Ovary (tissue), 7 donors: ENCODE measurements at regions not wholly inside any gene's neighbourhood (a gene's known extent, or its start where the extent isn't known, plus 50 kb on each side); places are given as distances from the start of the nearest gene placed in this dataset.

Experiments used
- DNase-seq, 5 donors: peaks; one replicate each; pipeline ENCODE4 v3.0.0-alpha.2; 2019 to 2020
- H3K27ac ChIP-seq, 2 donors: fragments of 200-600 bp; one replicate each; pipeline versions ENCODE4 v1.5.1 to v1.8.0; 2019 to 2022
- H3K27me3 ChIP-seq: fragments of 200-600 bp; one replicate; pipeline ENCODE4 v1.8.0; 2022
- H3K36me3 ChIP-seq: fragments of 200-600 bp; sonication (generic); one replicate; pipeline ENCODE4 v1.5.1; 2019
- H3K4me1 ChIP-seq: one replicate; pipeline ENCODE4 v1.8.1; 2013; ENCODE audit warnings: mild to moderate bottlenecking, moderate library complexity; ENCODE audit not compliant: insufficient read depth
- H3K4me3 ChIP-seq: fragments of 200-600 bp; sonication (generic); one replicate; pipeline ENCODE4 v1.5.1; 2017
- H3K9me3 ChIP-seq, 2 donors: fragments of 200-600 bp in 1 of 2; sonication (generic) in 1 of 2; one replicate each; pipeline versions ENCODE4 v1.5.1 to v1.8.1; 2013 to 2019; ENCODE audit warnings: mild to moderate bottlenecking in 1 of 2, moderate library complexity in 1 of 2
- CTCF ChIP-seq, 3 donors: fragments of 450-650 bp in 2 of 3; fragments of 200-600 bp in 1 of 3; IDR thresholded peaks; one replicate each; pipeline versions ENCODE4 v1.5.1 to v1.8.0; 2016 to 2022; ENCODE audit warnings: antibody characterized with exemption in 3 of 3, mild to moderate bottlenecking in 1 of 3
- EP300 ChIP-seq: sonication (generic); formaldehyde crosslinking; IDR thresholded peaks from one replicate; pipeline ENCODE4 v1.6.1; 2017; ENCODE audit warnings: antibody characterized with exemption
- POLR2A ChIP-seq: fragments of 450-650 bp; IDR thresholded peaks from one replicate; pipeline ENCODE4 v1.6.1; 2017; ENCODE audit warnings: antibody characterized with exemption, mild to moderate bottlenecking, moderate library complexity
- WGBS, 3 donors: extraction: QIAGEN DNeasy Blood & Tissue Kit in 1 of 3; methylation state at CpG; one replicate each; pipeline versions ENCODE4 v1.1.5 to v1.1.7; 2013 to 2017; 5-methylcytosine and 5-hydroxymethylcytosine counted together
- intact Hi-C, 4 donors: fragments of 100-400 bp; cut with DNase I; formaldehyde crosslinking; loops; one replicate each; pipeline versions ENCODE4 v1.11.0 to v1.15.1; 2022 to 2023
- donor health status: DM: no; HTN: no; CAD: no; lungs with moderate emphysema.
- donor health status: DM: no; HTN: no; CAD: no.
- donor health status: Bipolar disorder and iron deficiency.
- donor health status: DM: no; HTN: no; CAD: no.
- donor health status: DM: yes; HTN: yes; CAD: no.

GRCh38 chr4:180054291-180054690 lies 2188.9 kb upstream of the TENM3 start:
- Histone ChIP-seq H3K4me3 (no peak overlapping the region), H3K9me3 (no peaks in the 10 kb centered on the region), H3K27ac (no peak overlapping the region), H3K4me1 (peaks cover 8% of the 10 kb centered on the region), H3K27me3 (no peaks in the 10 kb centered on the region), H3K36me3 (no peaks in the 10 kb centered on the region)
- DNase-seq, result no peak
- intact Hi-C loops, result no loop called here
- 88 to 93% (median 92%) methylated on average over 4 of the region's 4 CpGs for WGBS, 3 donors
- TF ChIP-seq CTCF (IDR thresholded peaks at IDR 0.05), result no peak
- TF ChIP-seq EP300, result no peak
- TF ChIP-seq POLR2A, result no peak

GRCh38 chr4:180057299-180057721 lies 2185.9 kb upstream of the TENM3 start:
- H3K4me3 ChIP-seq, result no peak overlapping the region
- WGBS, 3 donors, result 13 to 19% (median 13%) methylated on average over 8 of the region's 8 CpGs
- TF ChIP-seq EP300, result no peak
- TF ChIP-seq CTCF (IDR thresholded peaks at IDR 0.05), result no peak
- no peak for TF ChIP-seq POLR2A
- peaks cover 11% of the 10 kb centered on the region for H3K4me1 ChIP-seq
- H3K27ac ChIP-seq, result no peak overlapping the region
- intact Hi-C loops, result no loop called here
- H3K27me3 ChIP-seq, result no peaks in the 10 kb centered on the region
- no peaks in the 10 kb centered on the region for H3K36me3 ChIP-seq
- DNase-seq, result no peak
- no peaks in the 10 kb centered on the region for H3K9me3 ChIP-seq

GRCh38 chr4:180057891-180058671 lies 2185.1 kb upstream of the TENM3 start:
- Histone ChIP-seq H3K27me3 (no peaks in the 10 kb centered on the region), H3K36me3 (no peaks in the 10 kb centered on the region), H3K4me1 (peaks cover 11% of the 10 kb centered on the region), H3K4me3 (peak overlapping the region; percentile 27), H3K27ac (no peak overlapping the region), H3K9me3 (no peaks in the 10 kb centered on the region)
- peak in 2 of 5 donors; percentile 14 to 29 for DNase-seq
- 0 to 1% (median 1%) methylated on average over 50 to 77 of the region's 77 CpGs for WGBS, 3 donors
- no peak for TF ChIP-seq POLR2A
- no peak for TF ChIP-seq CTCF (IDR thresholded peaks at IDR 0.05)
- no peak for TF ChIP-seq EP300
- intact Hi-C loops, result no loop called here

- Histone ChIP-seq H3K4me3 (peak overlapping the region; percentile 27), H3K9me3 (no peaks in the 10 kb centered on the region), H3K27me3 (no peaks in the 10 kb centered on the region), H3K4me1 (peaks cover 11% of the 10 kb centered on the region), H3K27ac (no peak overlapping the region), H3K36me3 (no peaks in the 10 kb centered on the region)
- no peak for TF ChIP-seq CTCF (IDR thresholded peaks at IDR 0.05)
- no peak for TF ChIP-seq POLR2A
- no peak for TF ChIP-seq EP300
- 0 to 1% (median 0%) methylated on average over 68 to 72 of the region's 72 CpGs for WGBS, 3 donors
- intact Hi-C loops, result no loop called here
- peak in 3 of 5 donors; percentile 11 to 45 (median 29) for DNase-seq
These were observed 2184.4 kb upstream of the TENM3 start for GRCh38 chr4:180058691-180059215.
